ENCODE measurements at regions not wholly inside any gene's neighbourhood (a gene's known extent, or its start where the extent isn't known, plus 50 kb on each side); places are given as distances from the start of the nearest gene placed in this dataset.
"Not testable (repeated sequence)": the region's sequence is repeated elsewhere in the genome, so short reads cannot be mapped to it uniquely, and the experiment has no call there.

GRCh38 chr1:228796945-228797344 is 61.7 kb downstream of the RHOU start:
- DNase-seq: not testable (repeated sequence)

DNA sequence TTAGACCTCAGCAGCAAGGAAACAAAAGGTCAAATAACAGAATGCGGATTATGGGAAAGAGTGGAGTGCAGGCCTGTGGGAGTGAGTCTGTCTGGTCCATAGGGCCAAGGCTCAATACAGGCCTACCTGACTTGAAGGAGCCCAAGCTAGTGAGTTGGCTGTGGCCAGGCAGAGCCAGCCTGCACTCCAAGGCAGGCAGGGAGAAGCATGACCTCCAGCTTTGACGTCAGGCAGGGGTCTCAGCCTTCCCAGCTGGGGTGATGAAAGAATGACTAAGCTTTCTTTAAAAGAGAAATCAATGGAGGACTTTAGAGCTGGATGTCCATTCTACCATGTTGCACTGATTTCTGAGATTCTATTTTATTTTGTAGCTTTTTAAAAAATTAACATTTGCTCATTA is 62.8 kb downstream of the RHOU start:
- DNase-seq: no peak

DNA sequence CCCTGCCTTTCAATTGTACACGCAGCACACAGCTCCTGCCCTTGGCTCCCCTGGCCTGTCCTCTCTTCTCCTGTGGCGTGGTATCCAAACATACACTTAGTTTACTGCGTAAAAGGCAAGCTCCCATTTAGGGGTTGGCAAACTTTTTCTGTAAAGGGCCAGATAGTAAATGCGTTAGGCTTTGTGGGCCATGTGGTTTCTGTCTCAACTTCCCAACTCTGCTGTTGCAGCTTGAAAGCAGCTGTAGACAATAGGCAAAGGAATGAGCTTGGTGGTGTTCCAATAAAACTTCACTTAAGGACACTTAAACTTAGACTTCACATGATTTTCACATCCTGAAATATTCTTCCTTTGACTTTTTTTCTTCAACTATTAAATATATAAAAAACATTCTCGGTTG is 63.3 kb downstream of the RHOU start:
- no peak for DNase-seq

- DNase-seq: no peak
Measured at GRCh38 chr1:228799924-228800323, 64.6 kb downstream of the RHOU start.

DNA sequence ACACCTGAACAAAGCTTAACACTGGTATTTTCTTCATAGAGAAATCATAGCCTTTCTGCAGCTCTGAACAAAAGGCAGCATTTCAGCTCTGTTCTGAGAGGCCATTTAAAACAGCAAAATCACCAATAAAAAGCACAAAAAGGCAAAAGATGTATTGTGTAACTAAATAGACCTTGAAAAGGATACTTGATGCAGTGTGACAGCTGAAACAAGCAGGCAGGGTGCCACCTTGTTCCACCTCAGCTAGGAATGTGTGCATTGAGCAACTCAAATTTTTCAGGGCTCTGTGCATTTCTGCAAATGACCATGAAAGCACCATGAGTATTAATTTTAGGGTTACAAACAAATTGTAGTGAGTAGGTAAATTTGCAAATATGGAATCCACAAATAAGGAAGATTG is 65.8 kb downstream of the RHOU start:
- no peak for DNase-seq

- DNase-seq: no peak
Measured at GRCh38 chr1:228802386-228803220, 67.3 kb downstream of the RHOU start.

DNA sequence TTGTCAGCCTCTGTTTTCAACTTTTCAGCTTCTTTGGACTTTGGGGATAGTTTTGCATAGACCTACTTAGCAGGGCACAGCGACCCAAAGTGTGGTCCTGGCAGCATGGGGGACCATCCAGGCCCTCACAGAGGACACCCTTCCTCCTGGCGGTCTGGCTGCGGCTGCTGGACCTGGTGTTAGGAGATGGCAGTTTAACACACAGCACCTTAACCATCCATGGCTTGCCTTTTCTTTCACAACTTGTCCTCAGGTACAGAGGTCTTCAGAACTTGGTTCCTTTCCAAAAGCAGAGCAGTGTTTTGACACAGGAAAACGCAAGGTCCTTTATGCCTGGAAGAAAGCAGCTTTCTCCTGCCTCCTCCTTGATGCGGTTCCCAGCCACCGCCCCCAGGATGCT is 68.1 kb downstream of the RHOU start:
- DNase-seq: no peak

GRCh38 chr1:228804173-228804572 is 68.9 kb downstream of the RHOU start:
- no peak for DNase-seq

DNA sequence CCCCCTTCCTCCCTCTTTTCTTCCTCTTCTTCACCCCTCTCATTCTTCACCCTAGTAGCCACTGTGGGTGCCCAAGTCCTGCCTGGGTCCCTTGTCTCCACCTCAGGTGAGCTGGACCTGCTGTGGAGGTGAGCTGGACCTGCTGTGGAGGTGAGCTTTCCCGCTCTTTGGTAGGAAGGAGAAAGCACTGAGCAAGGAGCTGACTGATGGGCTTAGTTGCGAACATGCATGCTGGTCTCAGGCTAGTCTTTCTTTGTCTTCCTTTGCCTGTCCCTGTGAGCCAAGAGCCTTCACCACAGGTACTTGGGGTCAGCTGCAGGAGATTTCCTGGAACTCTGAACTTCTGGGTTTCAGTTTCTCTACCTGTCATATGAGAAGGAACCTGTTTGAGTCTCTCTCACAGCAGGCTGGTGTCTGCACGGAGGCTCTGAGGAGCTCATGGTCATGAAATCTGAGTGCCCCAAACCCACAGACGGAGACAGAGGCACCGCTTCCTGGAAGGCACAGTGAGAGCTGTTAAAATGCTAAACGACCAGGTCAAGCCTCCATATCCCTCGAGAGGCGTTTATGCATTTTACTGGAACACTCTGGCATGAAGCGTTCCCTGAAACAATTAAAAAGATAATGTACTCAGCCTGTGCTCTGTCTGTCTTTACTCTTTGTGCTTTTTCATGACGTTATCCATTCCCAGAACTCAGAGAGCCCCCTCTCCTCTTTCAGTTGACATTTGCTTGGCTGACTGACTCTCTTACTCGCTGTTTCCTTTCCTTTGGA is 69.5 kb downstream of the RHOU start:
- DNase-seq: no peak

DNA sequence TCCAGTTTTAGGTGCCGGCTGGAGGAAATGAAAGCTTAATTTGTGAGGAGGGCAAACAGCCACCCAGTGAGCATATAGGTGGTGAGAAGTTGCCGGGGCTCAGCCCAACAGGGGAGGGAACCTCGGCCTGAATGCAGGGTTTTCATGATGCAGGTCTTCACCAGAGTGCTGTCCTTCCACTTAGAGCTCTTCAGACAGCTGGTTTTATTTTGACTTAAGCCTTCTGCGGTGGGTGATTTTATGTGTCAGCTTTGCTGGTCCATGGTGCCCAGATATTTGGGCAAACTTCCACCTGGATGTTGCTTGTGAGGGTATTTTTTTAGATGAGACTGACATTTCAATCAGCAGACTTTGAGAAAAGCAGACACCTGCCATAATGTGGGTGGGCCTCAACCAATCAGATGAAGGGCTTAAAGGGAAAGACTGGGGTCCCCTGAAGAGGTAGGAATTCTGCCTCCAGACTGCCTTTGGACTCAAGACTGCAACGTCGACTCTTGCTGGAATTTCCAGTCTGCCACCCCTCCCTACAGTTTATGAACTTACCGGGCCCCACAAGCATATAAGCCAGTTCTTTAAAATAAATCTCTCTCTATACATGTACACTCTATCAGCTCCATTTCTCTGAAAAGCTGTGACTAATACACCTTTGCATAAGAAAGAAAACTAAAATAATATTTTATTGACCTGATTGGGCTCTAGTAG is 72.8 kb downstream of the RHOU start:
- DNase-seq: no peak

DNA sequence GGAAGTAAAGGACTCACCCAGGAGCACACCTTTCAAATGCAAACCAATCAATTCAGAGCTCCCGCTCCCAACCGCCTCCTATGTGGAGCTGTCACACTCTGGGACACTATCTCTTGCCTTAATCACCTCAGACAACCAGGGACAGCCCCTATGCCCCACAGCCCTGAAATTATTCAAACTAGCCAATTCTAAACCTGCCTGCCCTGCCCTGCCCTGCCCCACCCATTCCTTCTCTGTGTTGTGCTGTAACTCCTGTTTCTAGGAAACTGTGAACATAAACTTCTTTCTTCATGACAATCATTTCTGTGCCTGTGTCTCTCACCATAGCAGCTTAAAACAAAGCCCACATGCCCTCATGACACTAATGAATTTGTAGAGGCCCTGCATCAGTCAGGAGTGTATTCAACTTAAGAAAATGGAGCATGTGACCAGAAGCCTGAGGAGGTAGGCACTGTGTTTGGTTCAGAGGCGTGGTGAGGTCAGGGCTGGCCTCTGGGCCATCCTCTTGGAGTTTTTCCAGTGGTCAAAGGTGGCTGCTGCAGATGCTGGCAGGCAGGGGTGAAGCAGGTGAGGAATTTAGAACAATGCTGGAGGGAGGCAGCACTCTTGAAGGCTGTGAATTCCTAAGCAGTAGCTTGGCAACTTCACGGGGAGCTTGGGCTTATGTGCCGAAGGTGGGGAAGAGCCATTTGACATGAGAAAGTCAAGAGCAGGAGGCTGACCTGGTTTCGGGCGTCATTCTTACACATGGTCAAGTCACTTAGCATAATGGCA is 74.5 kb downstream of the RHOU start:
- DNase-seq: no peak

GRCh38 chr1:228810395-228810758 is 75.1 kb downstream of the RHOU start:
- no peak for DNase-seq

GRCh38 chr1:228810878-228811711 is 75.8 kb downstream of the RHOU start:
- DNase-seq: no peak

DNA sequence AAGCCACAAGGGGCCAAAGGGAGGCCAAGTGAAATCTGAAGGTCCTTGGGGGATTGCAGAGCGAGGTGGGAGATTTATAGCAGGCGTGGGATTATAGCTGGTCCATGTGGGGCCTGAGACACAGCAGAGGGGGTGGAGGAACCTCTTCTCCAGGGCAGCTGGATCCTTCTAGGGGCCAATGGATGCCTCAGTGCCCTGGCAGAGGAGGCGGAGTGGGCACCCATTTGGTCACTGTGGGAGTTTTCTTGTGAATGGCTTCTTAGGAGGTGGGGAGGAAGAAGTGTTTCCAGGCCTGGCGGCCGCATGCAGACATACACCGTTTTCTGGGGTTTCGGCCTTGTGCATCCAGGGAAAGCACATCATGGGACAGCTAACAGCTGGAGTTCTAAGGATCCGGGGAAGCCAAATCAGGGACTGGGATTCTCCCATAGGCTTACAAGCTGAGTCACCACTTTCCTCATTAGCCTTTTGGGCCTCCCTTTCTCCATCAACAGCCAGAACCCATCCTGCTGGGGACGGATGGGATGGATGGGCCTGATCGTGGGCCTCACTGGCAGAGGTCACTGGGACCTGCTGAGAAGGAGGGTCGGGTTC is 76.5 kb downstream of the RHOU start:
- DNase-seq: no peak

DNA sequence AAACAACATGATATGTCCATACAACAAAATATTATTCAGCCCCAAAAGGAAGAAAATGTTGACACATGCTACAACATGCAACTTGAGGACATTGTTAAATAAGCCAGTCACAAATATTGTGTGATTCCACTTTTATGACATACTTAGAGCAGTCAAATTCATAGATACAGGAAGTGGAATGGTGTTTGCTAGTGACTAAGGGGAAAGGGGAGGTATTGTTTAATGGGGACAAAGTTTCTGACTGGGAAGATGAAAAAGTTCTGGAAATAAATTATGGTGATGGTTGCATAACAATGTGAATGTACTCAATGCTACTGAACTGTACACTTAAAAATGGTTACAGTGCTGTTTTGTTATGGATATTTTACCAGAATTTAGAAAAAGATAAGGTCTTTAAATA is 77.7 kb downstream of the RHOU start:
- no peak for DNase-seq

- DNase-seq: no peak
Measured at GRCh38 chr1:228814176-228814575, 78.9 kb downstream of the RHOU start.

DNA sequence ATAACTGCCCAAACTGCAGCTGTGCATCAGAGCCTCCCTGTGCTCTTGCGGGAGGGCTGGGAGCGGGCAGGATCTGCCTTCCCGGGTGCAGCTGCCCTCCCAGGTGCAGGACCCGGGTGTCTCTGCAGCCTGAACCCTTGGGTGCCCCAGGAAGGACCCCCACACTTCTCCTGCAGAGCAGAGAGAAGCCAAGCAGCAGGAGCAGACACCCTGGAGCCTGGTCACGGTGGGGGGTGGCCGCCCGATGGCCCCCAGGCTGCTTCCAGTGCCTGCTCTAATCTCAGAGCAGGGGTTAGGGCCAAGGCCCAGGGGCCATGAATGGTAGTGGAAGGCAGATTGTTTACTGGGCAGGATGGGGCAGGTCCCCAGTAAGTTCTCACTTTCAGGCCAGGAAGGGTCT is 83.0 kb downstream of the RHOU start:
- no peak for DNase-seq

GRCh38 chr1:228818928-228819630 is 83.8 kb downstream of the RHOU start:
- no peak for DNase-seq

DNA sequence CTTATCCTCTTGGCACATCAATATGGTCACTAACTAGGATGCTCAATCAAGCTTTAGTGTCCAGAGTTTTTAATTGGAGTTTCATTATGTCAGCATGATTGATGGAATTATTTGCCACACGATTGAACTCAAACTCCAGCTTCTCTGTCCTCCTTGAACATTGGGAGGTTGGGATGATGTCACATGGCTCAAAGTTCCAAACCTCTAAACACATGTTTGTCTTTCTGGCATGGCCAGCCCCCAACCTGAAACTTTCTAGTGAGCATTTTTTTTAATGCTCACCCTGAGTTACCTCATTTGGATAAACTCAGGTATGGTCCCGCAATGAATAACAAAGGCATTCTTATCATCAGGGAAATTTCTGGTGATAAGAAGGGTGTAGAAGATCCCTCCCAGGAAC is 86.0 kb downstream of the RHOU start:
- no peak for DNase-seq

DNA sequence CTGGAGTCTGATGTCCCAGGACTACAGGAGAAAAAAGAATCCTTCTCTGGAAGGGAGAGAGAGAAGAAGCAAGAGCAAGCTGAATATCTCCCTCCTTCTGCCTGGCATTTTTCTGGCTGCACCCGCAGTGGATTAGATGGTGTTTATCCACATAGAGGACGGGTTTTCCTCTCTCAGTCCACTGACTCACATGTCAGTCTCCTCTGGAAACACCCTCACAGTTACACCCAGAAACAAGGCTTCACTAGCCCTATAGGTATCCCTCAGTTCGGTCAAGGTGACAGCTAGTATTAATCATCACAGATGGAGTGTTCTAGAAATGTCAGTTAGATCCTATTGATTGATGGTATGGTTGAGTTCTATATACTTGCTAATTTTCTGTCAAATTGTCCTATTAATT is 87.9 kb downstream of the RHOU start:
- no peak for DNase-seq

DNA sequence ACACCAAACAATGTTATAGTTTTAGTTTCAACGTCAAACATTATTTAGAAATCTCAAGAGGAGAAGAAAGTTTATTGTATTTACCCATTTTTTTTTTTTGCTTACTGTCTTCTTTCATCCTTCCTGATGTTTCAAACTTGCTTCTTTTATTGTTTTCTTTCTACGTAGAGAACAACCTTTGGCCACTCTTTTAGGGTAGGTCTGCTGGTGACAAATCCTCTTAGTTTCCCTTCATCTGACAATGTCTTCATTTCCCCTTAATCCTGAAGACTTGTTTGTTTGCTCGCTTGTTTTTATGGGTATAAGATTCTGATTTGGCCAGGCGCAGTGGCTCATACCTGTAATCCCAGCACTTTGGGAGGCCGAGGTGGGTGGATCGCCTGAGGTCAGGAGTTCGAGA is 89.1 kb downstream of the RHOU start:
- no peak for DNase-seq

Data from COR-L47 (cell line).